ENCODE measurements at regions not wholly inside any gene's neighbourhood (a gene's known extent, or its start where the extent isn't known, plus 50 kb on each side); places are given as distances from the start of the nearest gene placed in this dataset.
"Not testable (repeated sequence)": the region's sequence is repeated elsewhere in the genome, so short reads cannot be mapped to it uniquely, and the experiment has no call there.

DNA sequence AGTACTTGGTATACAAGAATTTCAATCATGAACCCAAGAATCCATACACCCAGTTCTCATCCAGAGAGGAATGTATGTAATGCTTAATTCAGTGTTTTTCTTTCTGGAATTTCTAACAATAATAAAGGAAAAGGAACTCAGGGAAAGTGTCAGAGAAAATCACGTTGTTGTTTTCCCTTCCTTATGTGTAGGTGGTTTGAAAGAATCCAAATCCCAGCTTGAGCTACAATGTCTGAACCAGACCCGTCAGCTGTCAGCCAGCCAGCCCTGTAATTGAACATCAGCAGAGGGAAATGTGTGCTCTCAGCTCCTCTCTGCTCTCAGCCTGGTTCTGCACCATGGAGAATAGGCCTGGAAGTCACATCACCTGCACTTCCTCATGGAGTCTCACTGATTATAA is 126.5 kb downstream of the TMEM30B start:
- DNase-seq: peak; percentile 65

GRCh38 chr14:61153914-61154545 is 127.1 kb downstream of the TMEM30B start:
- no peak for DNase-seq

- no peak for DNase-seq
These were observed 127.7 kb downstream of the TMEM30B start for GRCh38 chr14:61153431-61153830.

DNA sequence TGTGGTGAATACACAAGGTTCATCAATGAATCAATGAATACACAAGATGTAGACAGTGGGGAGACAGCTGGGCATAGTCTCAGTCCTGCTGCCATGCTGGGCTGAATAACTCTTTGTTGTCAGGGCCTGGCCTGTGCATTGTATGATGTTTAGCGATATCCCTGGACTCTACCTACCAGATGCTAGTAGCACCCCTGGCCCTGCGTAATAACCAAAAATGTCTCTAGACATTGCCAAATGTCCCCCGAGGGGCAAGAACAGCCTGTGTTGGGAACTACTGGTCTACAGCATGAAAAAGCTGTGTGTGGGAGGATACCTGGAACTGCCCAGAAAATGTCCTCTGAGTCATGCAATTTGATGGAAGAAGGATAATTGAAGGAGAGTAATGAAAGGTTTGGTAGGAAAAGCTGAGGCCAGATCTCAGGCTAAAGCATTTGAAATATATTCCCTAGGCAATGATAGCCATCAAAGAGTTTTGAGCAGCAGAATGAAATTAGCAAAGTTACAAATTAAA is 128.2 kb downstream of the TMEM30B start:
- no peak for DNase-seq

DNA sequence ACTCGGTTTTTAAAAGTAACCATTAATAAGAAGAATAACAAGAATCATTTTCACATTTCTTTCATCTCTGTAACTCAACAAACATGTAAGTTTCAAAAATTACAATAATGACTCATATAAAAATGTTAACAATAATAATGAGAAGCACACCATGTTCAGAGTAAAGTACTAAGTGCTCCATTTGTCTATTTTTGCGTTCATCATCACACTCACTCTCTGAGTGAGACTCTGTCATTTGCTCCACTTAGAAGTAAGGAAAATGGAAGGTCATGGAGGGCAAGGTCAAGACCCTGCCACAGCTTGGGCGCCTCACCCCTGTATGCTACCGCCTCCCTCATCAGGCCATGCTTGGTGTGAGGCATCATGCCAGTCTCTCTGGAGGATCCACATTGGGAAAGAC is 129.9 kb downstream of the TMEM30B start:
- DNase-seq: no peak

GRCh38 chr14:61150851-61151250 is 130.3 kb downstream of the TMEM30B start:
- no peak for DNase-seq

DNA sequence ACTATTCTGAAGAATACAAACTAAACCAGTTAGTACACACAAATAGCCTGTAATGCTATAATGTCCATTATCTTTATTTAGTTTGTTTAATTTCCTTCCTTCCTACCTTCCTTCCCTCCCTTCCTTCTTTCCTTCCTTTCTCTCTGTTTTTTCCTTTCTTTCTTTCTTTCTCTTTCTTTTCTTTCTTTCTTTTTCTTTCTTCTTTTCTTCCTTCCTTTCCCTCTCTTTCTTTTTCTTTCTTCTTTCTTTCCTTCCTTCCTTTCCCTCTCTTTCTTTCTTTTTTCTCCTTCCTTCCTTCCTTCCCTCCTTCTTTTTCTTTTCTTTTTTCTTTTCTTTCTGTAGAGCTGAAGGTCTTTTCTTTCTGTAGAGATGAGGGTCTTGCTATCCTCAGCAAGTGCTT is 131.2 kb downstream of the TMEM30B start:
- no peak for DNase-seq

- DNase-seq: no peak
These were observed 132.3 kb downstream of the TMEM30B start for GRCh38 chr14:61148742-61149350.

GRCh38 chr14:61147831-61148549 is 133.1 kb downstream of the TMEM30B start:
- DNase-seq: peak; percentile 74

DNA sequence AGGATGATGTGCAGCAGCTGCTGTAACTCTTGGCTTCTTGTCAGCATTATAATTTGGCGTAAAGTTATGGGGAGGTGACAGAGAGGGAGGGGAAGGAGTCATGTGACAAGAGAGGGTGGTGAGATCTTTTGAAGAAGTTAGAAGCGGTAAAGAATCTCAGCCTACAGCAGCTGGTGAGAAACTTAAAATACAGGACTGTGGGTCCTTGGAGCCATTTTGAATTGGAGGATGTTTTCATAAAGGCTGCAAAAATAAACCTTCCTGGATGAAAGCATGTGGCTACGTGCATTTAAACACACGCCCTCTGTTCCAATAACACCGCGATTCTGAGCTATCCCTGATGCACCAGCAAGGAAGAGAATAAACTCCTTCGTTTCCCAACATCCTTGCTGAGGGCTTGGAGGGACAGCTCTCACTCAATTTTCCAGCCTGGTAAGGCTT is 133.7 kb downstream of the TMEM30B start:
- peak; percentile 53 for DNase-seq

- no peak for DNase-seq
These were observed 134.2 kb downstream of the TMEM30B start for GRCh38 chr14:61146899-61147298.

DNA sequence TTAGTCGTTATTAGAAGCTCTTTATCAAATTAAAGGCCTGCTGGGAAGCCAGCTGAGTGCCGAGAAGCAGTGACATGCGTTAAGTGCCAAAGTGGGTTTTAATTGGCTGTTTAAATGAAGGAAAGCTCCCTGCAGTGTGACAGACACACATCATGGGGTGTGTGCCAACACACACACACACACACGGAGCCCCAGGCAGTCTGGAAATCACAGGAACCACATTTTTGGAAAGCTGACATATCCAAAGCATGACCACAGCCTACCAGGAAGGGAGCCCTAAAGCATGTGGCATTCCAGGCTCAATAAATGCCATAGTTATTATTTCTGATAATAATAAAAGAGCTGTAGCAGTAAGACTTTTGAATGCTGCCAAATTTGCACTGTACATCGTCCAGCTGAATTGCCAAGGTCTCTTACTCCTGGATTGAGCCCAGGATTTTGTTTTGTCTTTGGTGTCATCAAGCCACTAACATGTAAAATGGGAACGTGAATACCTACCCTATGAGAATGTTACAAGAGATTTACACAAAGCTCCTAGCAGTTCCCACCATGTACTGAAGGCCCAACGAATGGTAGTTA is 135.1 kb downstream of the TMEM30B start:
- DNase-seq: no peak

DNA sequence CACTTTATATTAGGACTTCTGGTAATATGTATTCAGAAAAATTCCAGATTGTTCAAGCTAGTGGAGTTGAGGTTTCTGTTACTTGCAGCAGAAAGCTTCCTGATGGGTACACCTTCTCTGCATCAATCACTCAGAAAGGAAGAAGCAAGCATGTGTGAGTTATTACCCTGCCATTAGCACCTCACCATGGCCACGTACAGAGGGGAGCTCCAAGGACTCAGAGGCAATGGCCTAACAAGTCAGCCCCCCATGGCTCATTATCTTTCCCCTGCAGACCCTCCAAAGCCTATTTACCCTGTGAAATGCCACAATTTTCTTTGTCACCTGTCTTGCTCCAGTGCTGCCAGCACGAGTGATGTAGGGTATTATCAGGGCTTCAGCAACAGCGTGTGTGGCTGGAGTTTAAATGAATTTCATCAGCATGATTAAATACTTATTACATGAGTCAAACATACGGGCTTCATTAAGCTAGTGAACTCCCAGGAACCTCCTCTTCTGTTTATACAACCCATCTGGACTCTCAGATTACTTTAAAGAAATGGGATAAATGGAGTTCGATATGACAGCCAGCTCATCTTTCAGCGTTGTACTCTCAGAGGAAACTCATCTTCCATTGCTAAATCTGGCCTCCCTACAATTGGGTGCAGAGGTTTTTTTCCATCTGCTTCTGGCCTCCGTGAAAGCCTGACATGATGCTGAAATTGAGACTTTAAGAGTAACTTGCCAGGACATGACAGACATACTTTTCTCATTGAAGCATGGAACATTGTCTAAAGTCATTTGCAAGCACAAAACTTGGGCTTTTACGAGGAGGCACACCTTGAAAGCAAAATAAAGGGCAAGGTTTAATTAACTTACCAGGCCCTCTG is 135.9 kb downstream of the TMEM30B start:
- peak; percentile 91 for DNase-seq

DNA sequence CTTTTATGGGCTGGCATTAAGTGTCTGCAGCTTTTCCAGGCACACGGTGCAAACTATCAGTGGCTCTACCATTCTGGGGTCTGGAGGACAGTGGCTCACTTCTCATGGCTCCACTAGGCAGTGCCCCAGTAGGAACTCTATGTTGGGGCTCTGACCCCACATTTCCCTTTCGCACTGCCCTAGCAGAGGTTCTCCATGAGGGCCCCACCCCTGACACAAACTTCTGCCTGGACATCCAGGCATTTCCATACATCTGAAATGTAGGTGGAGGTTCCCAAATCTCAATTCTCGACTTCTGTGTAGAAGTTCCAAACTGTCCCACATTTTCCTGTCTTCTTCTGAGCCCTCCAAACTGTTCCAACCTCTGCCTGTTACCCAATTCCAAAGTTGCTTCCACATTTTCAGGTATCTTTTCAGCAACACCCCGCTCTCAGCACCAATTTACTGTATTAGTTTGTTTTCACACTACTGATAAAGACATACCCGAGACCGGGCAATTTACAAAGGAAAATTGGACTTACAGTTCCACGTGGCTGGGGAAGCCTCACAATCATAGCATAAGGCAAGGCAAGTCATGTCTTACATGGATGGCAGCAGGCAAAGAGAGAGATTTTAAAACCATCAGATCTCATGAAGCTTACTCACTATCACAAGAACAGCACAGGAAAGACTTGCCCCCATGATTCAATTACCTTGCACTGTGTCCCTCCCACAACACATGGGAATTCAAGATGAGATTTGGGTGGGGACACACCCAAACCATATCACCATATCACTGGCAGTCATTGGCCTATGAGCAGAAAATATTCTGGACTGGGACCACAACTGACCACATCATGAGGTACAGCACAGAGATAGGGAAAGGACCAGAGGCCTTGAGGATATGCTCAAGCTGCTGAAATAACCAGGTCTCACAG is 136.8 kb downstream of the TMEM30B start:
- not testable (repeated sequence) for DNase-seq

DNA sequence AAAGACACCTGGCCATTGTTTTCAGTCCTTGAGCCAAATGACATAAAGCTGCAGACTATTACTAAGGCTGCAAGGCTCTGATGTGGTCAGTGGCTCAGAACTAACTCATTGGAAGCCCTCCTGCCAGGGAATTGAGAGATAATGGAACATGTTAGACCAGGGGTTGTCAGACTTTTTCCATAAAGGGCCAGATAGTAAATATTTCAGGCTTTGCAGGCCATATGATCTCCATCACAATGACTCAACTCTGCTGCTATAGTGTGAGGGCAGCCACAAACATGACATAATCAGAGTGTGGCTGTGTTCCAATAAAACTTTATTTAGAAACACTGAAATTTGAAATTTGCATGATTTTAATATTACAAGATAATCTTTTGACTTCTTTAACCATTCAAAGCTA is 140.3 kb downstream of the TMEM30B start:
- DNase-seq: no peak

GRCh38 chr14:61140271-61140670 is 140.9 kb downstream of the TMEM30B start:
- DNase-seq: no peak

- no peak for DNase-seq
These were observed 142.0 kb downstream of the TMEM30B start for GRCh38 chr14:61139006-61139599.

DNA sequence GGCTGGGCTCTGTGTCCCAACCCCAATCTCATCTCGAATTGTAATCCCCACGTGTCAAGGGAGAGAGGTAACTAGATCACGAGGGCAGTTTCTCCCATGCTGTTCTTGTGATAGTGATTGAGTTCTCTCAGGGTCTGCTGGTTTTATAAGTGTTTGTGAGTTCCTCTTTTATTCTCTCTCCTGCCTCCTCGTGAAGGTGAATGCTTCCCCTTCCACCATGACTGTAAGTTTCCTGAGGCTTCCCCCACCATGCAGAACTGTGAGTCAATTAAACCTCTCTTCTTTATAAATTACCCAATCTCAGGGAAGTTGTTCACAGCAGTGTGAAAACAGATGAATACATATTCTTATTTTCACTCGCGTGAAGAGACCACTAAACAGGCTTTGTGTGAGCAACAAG is 148.2 kb downstream of the TMEM30B start:
- DNase-seq: no peak

- DNase-seq: no peak
These were observed 148.8 kb downstream of the TMEM30B start for GRCh38 chr14:61132336-61132735.

DNA sequence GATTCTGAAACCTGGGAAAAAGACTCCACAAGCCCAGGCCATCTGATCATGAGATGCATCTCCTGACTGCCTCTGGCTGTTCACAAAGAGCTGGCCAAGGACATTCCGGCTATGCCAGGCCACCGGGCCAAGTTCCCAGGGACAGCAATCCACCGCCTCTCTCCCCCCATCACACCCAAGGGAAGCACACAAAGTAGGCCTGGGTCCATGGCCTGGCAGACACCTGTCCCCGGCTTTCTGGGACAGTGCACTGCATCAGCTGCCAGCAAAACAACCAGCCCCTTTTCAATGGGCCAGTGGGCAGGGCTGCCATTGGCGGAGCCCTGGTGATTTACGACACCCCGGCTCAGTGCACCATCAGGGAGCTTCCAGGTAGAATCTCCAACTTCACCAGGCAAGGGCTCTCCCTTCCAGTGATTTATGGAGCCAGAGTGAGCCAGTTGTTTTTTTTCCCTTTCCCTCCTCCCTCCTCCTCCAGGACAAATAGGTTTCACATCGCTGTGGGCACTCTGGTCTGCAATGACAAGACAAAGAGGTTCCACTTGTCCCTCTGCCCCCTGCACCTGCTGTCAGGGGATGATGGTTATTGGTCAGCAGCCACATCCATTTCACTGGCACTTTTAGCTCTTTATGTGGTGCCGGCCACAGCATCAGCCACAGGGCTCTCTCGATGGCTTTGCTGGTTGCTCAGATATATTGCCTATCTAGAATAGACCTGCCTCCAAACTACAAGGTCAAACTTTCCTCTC is 149.6 kb downstream of the SLC38A6 start:
- DNase-seq: no peak

All from hindlimb muscle (tissue), 1 donor.